ENCODE measurements at regions not wholly inside any gene's neighbourhood (a gene's known extent, or its start where the extent isn't known, plus 50 kb on each side); places are given as distances from the start of the nearest gene placed in this dataset.

DNA sequence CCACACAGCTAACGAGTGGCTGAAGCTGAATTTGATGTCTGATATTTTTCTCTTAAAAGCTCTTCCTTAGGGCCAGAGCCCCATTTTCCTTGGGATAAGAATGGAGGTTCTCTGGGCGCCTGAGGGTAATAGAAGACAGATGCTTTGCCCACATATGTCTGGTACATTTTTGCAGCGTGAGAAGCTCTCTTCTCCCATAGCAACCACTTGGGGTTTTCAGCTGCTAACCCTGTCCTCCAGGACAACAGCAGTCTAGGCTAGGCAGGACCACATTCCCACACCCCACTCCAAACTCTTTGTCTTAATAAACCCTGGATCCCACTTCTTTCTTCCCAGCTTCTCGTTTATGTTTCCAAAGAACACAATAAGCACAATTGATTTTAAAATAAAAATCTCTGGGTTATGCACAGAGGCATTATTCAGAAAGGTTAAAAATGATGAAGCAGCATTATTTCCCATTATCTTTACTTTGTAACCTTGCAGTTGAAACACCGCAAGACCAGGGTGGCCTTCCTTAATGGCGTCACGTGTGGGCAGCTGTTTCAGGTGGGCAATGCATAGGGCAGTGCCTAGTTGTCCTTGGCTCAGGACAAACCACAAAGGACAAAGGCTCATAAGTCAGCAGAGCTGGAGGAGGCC is 56.5 kb upstream of the NTRK3 start:
- H3K27me3 Mint-ChIP-seq (ENCODE audit: insufficient read depth, low read depth, poor library complexity), result peaks cover 2% of the 10 kb centered on the region
- ATAC-seq (no peak), DNase-seq (ENCODE audit: low spot score) (no peak)
- H3K27me3 ChIP-seq (ENCODE audit: insufficient read depth), result no peaks in the 10 kb centered on the region
- no peak overlapping the region for H2AFZ ChIP-seq
- no peaks in the 10 kb centered on the region for H3K4me1 Mint-ChIP-seq
- no peaks in the 10 kb centered on the region for H3K36me3 ChIP-seq (ENCODE audit: insufficient read depth)
- no peaks in the 10 kb centered on the region for H4K20me1 ChIP-seq (replicated peaks; ENCODE audit: insufficient read depth)
- H3K4me1 ChIP-seq (ENCODE audit: insufficient read depth), result no peaks in the 10 kb centered on the region
- H3K27ac ChIP-seq (ENCODE audit: low read depth), result no peak overlapping the region
- H3K4me3 Mint-ChIP-seq, result no peak overlapping the region
- H3K4me2 ChIP-seq, result no peak overlapping the region
- no peak for TF ChIP-seq ZNF114 (CRISPR knock-in tag; IDR thresholded peaks at IDR 0.05)
- TF ChIP-seq STAT1 (IDR thresholded peaks at IDR 0.05; ENCODE audit: unreplicated experiment), result no peak
- TF ChIP-seq, protein P1, sequence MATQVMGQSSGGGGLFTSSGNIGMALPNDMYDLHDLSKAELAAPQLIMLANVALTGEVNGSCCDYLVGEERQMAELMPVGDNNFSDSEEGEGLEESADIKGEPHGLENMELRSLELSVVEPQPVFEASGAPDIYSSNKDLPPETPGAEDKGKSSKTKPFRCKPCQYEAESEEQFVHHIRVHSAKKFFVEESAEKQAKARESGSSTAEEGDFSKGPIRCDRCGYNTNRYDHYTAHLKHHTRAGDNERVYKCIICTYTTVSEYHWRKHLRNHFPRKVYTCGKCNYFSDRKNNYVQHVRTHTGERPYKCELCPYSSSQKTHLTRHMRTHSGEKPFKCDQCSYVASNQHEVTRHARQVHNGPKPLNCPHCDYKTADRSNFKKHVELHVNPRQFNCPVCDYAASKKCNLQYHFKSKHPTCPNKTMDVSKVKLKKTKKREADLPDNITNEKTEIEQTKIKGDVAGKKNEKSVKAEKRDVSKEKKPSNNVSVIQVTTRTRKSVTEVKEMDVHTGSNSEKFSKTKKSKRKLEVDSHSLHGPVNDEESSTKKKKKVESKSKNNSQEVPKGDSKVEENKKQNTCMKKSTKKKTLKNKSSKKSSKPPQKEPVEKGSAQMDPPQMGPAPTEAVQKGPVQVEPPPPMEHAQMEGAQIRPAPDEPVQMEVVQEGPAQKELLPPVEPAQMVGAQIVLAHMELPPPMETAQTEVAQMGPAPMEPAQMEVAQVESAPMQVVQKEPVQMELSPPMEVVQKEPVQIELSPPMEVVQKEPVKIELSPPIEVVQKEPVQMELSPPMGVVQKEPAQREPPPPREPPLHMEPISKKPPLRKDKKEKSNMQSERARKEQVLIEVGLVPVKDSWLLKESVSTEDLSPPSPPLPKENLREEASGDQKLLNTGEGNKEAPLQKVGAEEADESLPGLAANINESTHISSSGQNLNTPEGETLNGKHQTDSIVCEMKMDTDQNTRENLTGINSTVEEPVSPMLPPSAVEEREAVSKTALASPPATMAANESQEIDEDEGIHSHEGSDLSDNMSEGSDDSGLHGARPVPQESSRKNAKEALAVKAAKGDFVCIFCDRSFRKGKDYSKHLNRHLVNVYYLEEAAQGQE (IDR thresholded peaks at IDR 0.05; ENCODE audit: unreplicated experiment), result no peak
- TF ChIP-seq POLR2AphosphoS5 (IDR thresholded peaks at IDR 0.05; ENCODE audit: low read depth), result no peak
- no peak for TF ChIP-seq EZH2 (IDR thresholded peaks at IDR 0.05; ENCODE audit: low read depth, unreplicated experiment)
- no peak for TF ChIP-seq ZNF331 (CRISPR knock-in tag; IDR thresholded peaks at IDR 0.05; ENCODE audit: low read depth)
- H3K9me2 ChIP-seq (ENCODE audit: insufficient read depth), result no peaks in the 10 kb centered on the region
- H3K36me3 Mint-ChIP-seq (ENCODE audit: low read depth), result peaks cover 3% of the 10 kb centered on the region; the same call in 2 of the 3 replicates
- peaks cover 12% of the 10 kb centered on the region; the same call in 2 of the 3 replicates for H3K9me3 Mint-ChIP-seq
- no peak overlapping the region for H3K4me3 ChIP-seq
- no peaks in the 10 kb centered on the region for H3K79me2 ChIP-seq (replicated peaks; ENCODE audit: insufficient read depth)
- no peak overlapping the region for H3K27ac Mint-ChIP-seq
- H3F3A ChIP-seq (replicated peaks; ENCODE audit: low read depth), result no peaks in the 10 kb centered on the region

DNA sequence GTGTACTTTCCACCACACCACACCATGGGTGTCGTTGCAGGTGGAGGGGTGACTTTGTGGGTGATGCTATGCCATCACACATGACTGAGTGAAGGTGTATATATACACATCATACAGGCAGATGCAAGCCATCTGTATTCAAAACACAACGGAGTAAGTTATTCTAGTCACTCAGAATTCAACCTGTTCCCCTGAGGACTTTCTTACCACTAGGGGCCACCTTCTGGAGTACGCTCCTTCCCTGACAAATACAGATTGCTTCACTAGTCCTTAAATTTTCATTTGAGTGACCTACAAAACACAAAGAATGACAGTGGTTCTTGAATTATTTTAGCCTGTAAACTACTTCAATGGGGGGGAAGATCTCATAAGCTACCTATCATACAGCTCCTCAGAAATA is 52.8 kb upstream of the NTRK3 start:
- H3K27ac ChIP-seq (ENCODE audit: low read depth), result no peak overlapping the region
- 0 out of 2 replicates have a peak overlapping the region, but pooled peaks have one; percentile 21 for H3K4me2 ChIP-seq
- peak overlapping the region; percentile 84 for H2AFZ ChIP-seq
- H3K27me3 Mint-ChIP-seq (ENCODE audit: insufficient read depth, low read depth, poor library complexity), result peaks cover 2% of the 10 kb centered on the region
- H3K9me2 ChIP-seq (ENCODE audit: insufficient read depth), result no peaks in the 10 kb centered on the region
- DNase-seq (ENCODE audit: low spot score), result peak; percentile 32
- H4K20me1 ChIP-seq (replicated peaks; ENCODE audit: insufficient read depth), result no peaks in the 10 kb centered on the region
- no peaks in the 10 kb centered on the region for H3K36me3 Mint-ChIP-seq (ENCODE audit: low read depth)
- TF ChIP-seq, protein P2, sequence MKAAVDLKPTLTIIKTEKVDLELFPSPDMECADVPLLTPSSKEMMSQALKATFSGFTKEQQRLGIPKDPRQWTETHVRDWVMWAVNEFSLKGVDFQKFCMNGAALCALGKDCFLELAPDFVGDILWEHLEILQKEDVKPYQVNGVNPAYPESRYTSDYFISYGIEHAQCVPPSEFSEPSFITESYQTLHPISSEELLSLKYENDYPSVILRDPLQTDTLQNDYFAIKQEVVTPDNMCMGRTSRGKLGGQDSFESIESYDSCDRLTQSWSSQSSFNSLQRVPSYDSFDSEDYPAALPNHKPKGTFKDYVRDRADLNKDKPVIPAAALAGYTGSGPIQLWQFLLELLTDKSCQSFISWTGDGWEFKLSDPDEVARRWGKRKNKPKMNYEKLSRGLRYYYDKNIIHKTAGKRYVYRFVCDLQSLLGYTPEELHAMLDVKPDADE (IDR thresholded peaks at IDR 0.05), result no peak
- TF ChIP-seq, protein P3, sequence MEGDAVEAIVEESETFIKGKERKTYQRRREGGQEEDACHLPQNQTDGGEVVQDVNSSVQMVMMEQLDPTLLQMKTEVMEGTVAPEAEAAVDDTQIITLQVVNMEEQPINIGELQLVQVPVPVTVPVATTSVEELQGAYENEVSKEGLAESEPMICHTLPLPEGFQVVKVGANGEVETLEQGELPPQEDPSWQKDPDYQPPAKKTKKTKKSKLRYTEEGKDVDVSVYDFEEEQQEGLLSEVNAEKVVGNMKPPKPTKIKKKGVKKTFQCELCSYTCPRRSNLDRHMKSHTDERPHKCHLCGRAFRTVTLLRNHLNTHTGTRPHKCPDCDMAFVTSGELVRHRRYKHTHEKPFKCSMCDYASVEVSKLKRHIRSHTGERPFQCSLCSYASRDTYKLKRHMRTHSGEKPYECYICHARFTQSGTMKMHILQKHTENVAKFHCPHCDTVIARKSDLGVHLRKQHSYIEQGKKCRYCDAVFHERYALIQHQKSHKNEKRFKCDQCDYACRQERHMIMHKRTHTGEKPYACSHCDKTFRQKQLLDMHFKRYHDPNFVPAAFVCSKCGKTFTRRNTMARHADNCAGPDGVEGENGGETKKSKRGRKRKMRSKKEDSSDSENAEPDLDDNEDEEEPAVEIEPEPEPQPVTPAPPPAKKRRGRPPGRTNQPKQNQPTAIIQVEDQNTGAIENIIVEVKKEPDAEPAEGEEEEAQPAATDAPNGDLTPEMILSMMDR (conservative IDR thresholded peaks at IDR 0.05; ENCODE audit: low read depth in 2 of 2), result peak; percentile 48 to 54
- TF ChIP-seq, protein P1 (IDR thresholded peaks at IDR 0.05; ENCODE audit: unreplicated experiment), result no peak
- no peaks in the 10 kb centered on the region for H3K79me2 ChIP-seq (replicated peaks; ENCODE audit: insufficient read depth)
- H3K4me3 ChIP-seq, result no peak overlapping the region
- peak; percentile 77 for ATAC-seq
- H3K4me1 Mint-ChIP-seq, result no peaks in the 10 kb centered on the region
- no peaks in the 10 kb centered on the region for H3F3A ChIP-seq (replicated peaks; ENCODE audit: low read depth)
- no peak overlapping the region for H3K27ac Mint-ChIP-seq
- no peaks in the 10 kb centered on the region for H3K36me3 ChIP-seq (ENCODE audit: insufficient read depth)
- peaks cover 3% of the 10 kb centered on the region; the same call in 2 of the 3 replicates for H3K9me3 Mint-ChIP-seq
- no peaks in the 10 kb centered on the region for H3K27me3 ChIP-seq (ENCODE audit: insufficient read depth)
- no peak overlapping the region for H3K4me3 Mint-ChIP-seq
- no peaks in the 10 kb centered on the region for H3K4me1 ChIP-seq (ENCODE audit: insufficient read depth)
